ENCODE measurements at regions not wholly inside any gene's neighbourhood (a gene's known extent, or its start where the extent isn't known, plus 50 kb on each side); places are given as distances from the start of the nearest gene placed in this dataset.

- Histone ChIP-seq H2AFZ (ENCODE audit: low read depth, low read length, severe bottlenecking) (no peak overlapping the region), H3K9me3 (ENCODE audit: insufficient read depth, low read length) (peaks cover 8% of the 10 kb centered on the region; the same call in 1 of the 2 replicates), H3K27ac (ENCODE audit: low read depth, low read length) (no peak overlapping the region), H3K79me2 (ENCODE audit: insufficient read depth, low read length) (no peaks in the 10 kb centered on the region), H3F3A (ENCODE audit: insufficient read depth) (no peaks in the 10 kb centered on the region), H3K9ac (ENCODE audit: low read length) (no peak overlapping the region), H3K36me3 (ENCODE audit: low read length) (no peaks in the 10 kb centered on the region), H4K20me1 (ENCODE audit: low read depth, low read length) (no peaks in the 10 kb centered on the region), H3K4me2 (ENCODE audit: low read depth, low read length, poor library complexity, severe bottlenecking) (no peak overlapping the region), H3K9me2 (replicated peaks; ENCODE audit: insufficient read depth, low read length) (no peaks in the 10 kb centered on the region), H3K27me3 (ENCODE audit: low read length) (no peaks in the 10 kb centered on the region), H3K4me3 (ENCODE audit: insufficient read depth, low read length, poor library complexity, severe bottlenecking) (no peak overlapping the region)
- TF ChIP-seq, protein P1, sequence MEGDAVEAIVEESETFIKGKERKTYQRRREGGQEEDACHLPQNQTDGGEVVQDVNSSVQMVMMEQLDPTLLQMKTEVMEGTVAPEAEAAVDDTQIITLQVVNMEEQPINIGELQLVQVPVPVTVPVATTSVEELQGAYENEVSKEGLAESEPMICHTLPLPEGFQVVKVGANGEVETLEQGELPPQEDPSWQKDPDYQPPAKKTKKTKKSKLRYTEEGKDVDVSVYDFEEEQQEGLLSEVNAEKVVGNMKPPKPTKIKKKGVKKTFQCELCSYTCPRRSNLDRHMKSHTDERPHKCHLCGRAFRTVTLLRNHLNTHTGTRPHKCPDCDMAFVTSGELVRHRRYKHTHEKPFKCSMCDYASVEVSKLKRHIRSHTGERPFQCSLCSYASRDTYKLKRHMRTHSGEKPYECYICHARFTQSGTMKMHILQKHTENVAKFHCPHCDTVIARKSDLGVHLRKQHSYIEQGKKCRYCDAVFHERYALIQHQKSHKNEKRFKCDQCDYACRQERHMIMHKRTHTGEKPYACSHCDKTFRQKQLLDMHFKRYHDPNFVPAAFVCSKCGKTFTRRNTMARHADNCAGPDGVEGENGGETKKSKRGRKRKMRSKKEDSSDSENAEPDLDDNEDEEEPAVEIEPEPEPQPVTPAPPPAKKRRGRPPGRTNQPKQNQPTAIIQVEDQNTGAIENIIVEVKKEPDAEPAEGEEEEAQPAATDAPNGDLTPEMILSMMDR (IDR thresholded peaks at IDR 0.05; ENCODE audit: insufficient read depth, low read length, poor library complexity, severe bottlenecking): no peak
- TF ChIP-seq EZH2phosphoT487 (conservative IDR thresholded peaks at IDR 0.05; ENCODE audit: low read length): no peak
Measured at GRCh38 chr22:48587236-48587865, 1240.3 kb downstream of the BRD1 start.

DNA sequence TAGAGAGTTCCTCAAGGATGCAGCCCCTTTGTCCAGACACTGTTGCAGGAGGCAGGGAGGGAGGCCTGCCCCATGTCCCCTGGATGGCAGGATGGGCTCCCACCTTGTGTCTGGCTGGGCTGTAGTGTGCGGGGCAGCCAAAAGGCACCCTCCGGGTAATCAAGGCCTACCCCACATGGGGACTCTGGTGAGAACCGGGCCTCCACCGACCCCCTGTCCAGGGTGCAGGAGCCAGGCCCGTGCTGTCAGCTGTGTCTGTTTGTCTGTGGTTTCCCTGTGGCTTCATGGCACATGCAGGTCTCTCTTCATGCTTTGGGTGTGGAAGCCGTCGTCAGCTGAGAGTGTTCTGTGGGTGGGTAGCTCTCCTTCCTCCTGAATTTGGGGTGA, 1240.9 kb downstream of the BRD1 start:
- peaks cover 8% of the 10 kb centered on the region; the same call in 1 of the 2 replicates for H3K9me3 ChIP-seq (ENCODE audit: insufficient read depth, low read length)

DNA sequence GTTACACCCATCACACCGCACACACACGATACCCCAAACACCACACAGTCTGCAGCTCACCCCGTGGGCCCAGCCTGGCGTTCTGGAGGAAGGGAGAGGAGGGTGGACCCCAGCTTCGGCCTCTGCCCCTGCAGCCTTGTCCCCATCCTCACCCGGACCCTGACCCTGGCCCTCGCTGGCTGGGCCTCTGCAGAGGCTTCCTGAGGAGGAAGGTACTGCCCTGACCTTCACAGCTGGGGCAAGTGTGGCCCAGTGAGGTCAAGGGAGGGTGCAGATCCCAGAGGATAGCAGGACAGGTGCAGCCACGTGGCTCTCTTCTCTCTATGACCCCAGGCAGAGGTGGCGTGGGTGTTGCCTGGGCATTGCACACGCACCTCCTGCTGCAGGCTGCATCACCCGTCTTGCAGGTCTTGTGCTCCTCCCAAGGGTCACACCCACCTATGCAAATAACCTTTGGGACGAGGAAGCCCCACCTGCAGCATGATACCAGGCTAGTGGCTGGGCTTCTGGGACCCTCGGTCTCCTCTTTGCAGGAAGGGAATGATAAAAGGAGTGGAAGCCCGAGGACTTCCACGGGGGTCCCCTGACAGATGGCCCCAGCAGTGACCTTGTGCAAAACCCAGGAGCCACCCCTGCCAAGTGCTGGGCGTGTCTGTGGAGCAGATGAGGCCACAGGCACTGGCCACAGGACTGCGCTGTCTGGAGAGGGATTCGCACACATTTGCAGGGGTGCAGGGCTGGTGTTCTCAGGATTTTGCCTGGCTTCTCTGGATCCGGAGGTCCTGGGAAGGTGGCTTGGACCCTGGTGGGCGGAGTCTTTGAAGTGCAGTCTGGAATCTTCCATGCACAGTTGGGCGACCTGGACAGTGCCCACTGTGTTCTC, 1241.5 kb downstream of the BRD1 start:
- Histone ChIP-seq H4K20me1 (ENCODE audit: low read depth, low read length) (no peaks in the 10 kb centered on the region), H3K36me3 (ENCODE audit: low read length) (no peaks in the 10 kb centered on the region), H3K27me3 (ENCODE audit: low read length) (no peaks in the 10 kb centered on the region), H3K9me3 (ENCODE audit: insufficient read depth, low read length) (peaks cover 8% of the 10 kb centered on the region; the same call in 1 of the 2 replicates), H3K4me2 (ENCODE audit: low read depth, low read length, poor library complexity, severe bottlenecking) (no peak overlapping the region), H3K4me3 (ENCODE audit: insufficient read depth, low read length, poor library complexity, severe bottlenecking) (no peak overlapping the region), H3K9ac (ENCODE audit: low read length) (no peak overlapping the region), H3K9me2 (replicated peaks; ENCODE audit: insufficient read depth, low read length) (no peaks in the 10 kb centered on the region), H3K27ac (ENCODE audit: low read depth, low read length) (no peak overlapping the region), H2AFZ (ENCODE audit: low read depth, low read length, severe bottlenecking) (no peak overlapping the region), H3K79me2 (ENCODE audit: insufficient read depth, low read length) (no peaks in the 10 kb centered on the region), H3F3A (ENCODE audit: insufficient read depth) (no peaks in the 10 kb centered on the region)
- TF ChIP-seq EZH2phosphoT487 (conservative IDR thresholded peaks at IDR 0.05; ENCODE audit: low read length): no peak
- TF ChIP-seq, protein P1 (IDR thresholded peaks at IDR 0.05; ENCODE audit: insufficient read depth, low read length, poor library complexity, severe bottlenecking): no peak

More for the DNA sequence above, 1240.9 kb downstream of the BRD1 start:
- Histone ChIP-seq H4K20me1 (ENCODE audit: low read depth, low read length) (no peaks in the 10 kb centered on the region), H3K9ac (ENCODE audit: low read length) (no peak overlapping the region), H3K9me2 (replicated peaks; ENCODE audit: insufficient read depth, low read length) (no peaks in the 10 kb centered on the region), H3K27ac (ENCODE audit: low read depth, low read length) (no peak overlapping the region), H2AFZ (ENCODE audit: low read depth, low read length, severe bottlenecking) (no peak overlapping the region), H3F3A (ENCODE audit: insufficient read depth) (no peaks in the 10 kb centered on the region), H3K27me3 (ENCODE audit: low read length) (no peaks in the 10 kb centered on the region), H3K4me2 (ENCODE audit: low read depth, low read length, poor library complexity, severe bottlenecking) (no peak overlapping the region), H3K36me3 (ENCODE audit: low read length) (no peaks in the 10 kb centered on the region), H3K4me3 (ENCODE audit: insufficient read depth, low read length, poor library complexity, severe bottlenecking) (no peak overlapping the region), H3K79me2 (ENCODE audit: insufficient read depth, low read length) (no peaks in the 10 kb centered on the region)
- no peak for TF ChIP-seq EZH2phosphoT487 (conservative IDR thresholded peaks at IDR 0.05; ENCODE audit: low read length)
- TF ChIP-seq, protein P1 (IDR thresholded peaks at IDR 0.05; ENCODE audit: insufficient read depth, low read length, poor library complexity, severe bottlenecking): no peak
